ENCODE measurements at regions not wholly inside any gene's neighbourhood (a gene's known extent, or its start where the extent isn't known, plus 50 kb on each side); places are given as distances from the start of the nearest gene placed in this dataset.

GRCh38 chr5:135215617-135216470 is 181.8 kb upstream of the PITX1 start:
- Histone ChIP-seq H3K4me1 (no peaks in the 10 kb centered on the region), H3K9me3 (no peaks in the 10 kb centered on the region), H3K27me3 (no peaks in the 10 kb centered on the region), H3K36me3 (no peaks in the 10 kb centered on the region), H3K4me3 (ENCODE audit: low read depth, low read length) (no peak overlapping the region)
- no peak for DNase-seq
- TF ChIP-seq CTCF (IDR thresholded peaks at IDR 0.05; ENCODE audit: low read depth, low read length) = no peak

GRCh38 chr5:135214897-135215616 is 181.0 kb upstream of the PITX1 start:
- DNase-seq = no peak
- Histone ChIP-seq H3K36me3 (no peaks in the 10 kb centered on the region), H3K4me1 (no peaks in the 10 kb centered on the region), H3K27me3 (no peaks in the 10 kb centered on the region), H3K9me3 (no peaks in the 10 kb centered on the region), H3K4me3 (ENCODE audit: low read depth, low read length) (no peak overlapping the region)
- no peak for TF ChIP-seq CTCF (IDR thresholded peaks at IDR 0.05; ENCODE audit: low read depth, low read length)

GRCh38 chr5:135213466-135214239 is 179.6 kb upstream of the PITX1 start:
- TF ChIP-seq CTCF (IDR thresholded peaks at IDR 0.05; ENCODE audit: low read depth, low read length) = no peak

GRCh38 chr5:135213027-135213386 is 179.0 kb upstream of the PITX1 start:
- no peaks in the 10 kb centered on the region for H3K27me3 ChIP-seq
- H3K4me1 ChIP-seq = peaks cover 5% of the 10 kb centered on the region
- no peak overlapping the region for H3K4me3 ChIP-seq (ENCODE audit: low read depth, low read length)
- no peaks in the 10 kb centered on the region for H3K36me3 ChIP-seq
- H3K9me3 ChIP-seq = no peaks in the 10 kb centered on the region
- no peak for DNase-seq
- TF ChIP-seq CTCF (IDR thresholded peaks at IDR 0.05; ENCODE audit: low read depth, low read length) = no peak

More at GRCh38 chr5:135213466-135214239, 179.6 kb upstream of the PITX1 start:
- H3K4me3 ChIP-seq (ENCODE audit: low read depth, low read length) = no peak overlapping the region
- no peaks in the 10 kb centered on the region for H3K36me3 ChIP-seq
- no peaks in the 10 kb centered on the region for H3K9me3 ChIP-seq
- DNase-seq = no peak
- peaks cover 4% of the 10 kb centered on the region for H3K4me1 ChIP-seq
- no peaks in the 10 kb centered on the region for H3K27me3 ChIP-seq

- Histone ChIP-seq H3K4me1 (peaks cover 5% of the 10 kb centered on the region), H3K36me3 (no peaks in the 10 kb centered on the region), H3K4me3 (ENCODE audit: low read depth, low read length) (no peak overlapping the region), H3K27me3 (no peaks in the 10 kb centered on the region), H3K9me3 (no peaks in the 10 kb centered on the region)
- no peak for DNase-seq
- no peak for TF ChIP-seq CTCF (IDR thresholded peaks at IDR 0.05; ENCODE audit: low read depth, low read length)
These were observed 178.5 kb upstream of the PITX1 start for GRCh38 chr5:135212361-135213026.
